ENCODE measurements at regions not wholly inside any gene's neighbourhood (a gene's known extent, or its start where the extent isn't known, plus 50 kb on each side); places are given as distances from the start of the nearest gene placed in this dataset.
A peak's percentile ranks its signal among the peaks of the same experiment; 100 is the strongest.

- Histone ChIP-seq H3K4me2 (ENCODE audit: insufficient read depth, low read length, poor library complexity, severe bottlenecking) (no peak overlapping the region), H2AK5ac (ENCODE audit: low read depth, low read length) (no peak overlapping the region), H2BK5ac (ENCODE audit: low read length) (no peak overlapping the region), H3K36me3 (replicated peaks in 1 of 2; ENCODE audit: control insufficient read depth in 2 of 2, insufficient read depth in 2 of 2, low read length in 2 of 2) (peaks cover 0 to 7% of the 10 kb centered on the region in 2 donors), H2BK120ac (ENCODE audit: low read depth, low read length) (no peak overlapping the region), H4K91ac (ENCODE audit: low read depth, low read length, poor library complexity) (no peak overlapping the region), H3K14ac (ENCODE audit: low read length) (no peak overlapping the region), H3K9me3 (replicated peaks in 1 of 2; ENCODE audit: control insufficient read depth in 2 of 2, insufficient read depth in 1 of 2, low read depth in 1 of 2, low read length in 2 of 2) (peaks cover 0 to under 1% of the 10 kb centered on the region in 2 donors), H3K27ac (replicated peaks; ENCODE audit: low read length) (no peak overlapping the region), H3K4me3 (ENCODE audit: low read length in 2 of 2) (no peak overlapping the region), H4K8ac (ENCODE audit: low read depth, low read length) (no peak overlapping the region), H3K4ac (ENCODE audit: low read length) (no peak overlapping the region), H3K27me3 (ENCODE audit: control insufficient read depth in 3 of 3, insufficient read depth in 3 of 3, low read depth in 1 of 3, low read length in 3 of 3) (peaks cover 0 to 4% (median 0%) of the 10 kb centered on the region in 3 experiments), H3K79me1 (ENCODE audit: low read depth, low read length) (peaks cover 1% of the 10 kb centered on the region), H2AFZ (ENCODE audit: low read length) (peak overlapping the region; percentile 38), H3K9ac (ENCODE audit: low read depth, low read length, poor library complexity) (no peak overlapping the region), H2BK12ac (ENCODE audit: low read length) (no peak overlapping the region), H2BK15ac (ENCODE audit: low read length) (no peak overlapping the region), H3K18ac (ENCODE audit: low read length) (no peak overlapping the region), H3K4me1 (ENCODE audit: control insufficient read depth in 2 of 2, insufficient read depth in 1 of 2, low read depth in 1 of 2, low read length in 2 of 2) (peaks cover 4 to 7% of the 10 kb centered on the region in 2 donors), H3K23ac (ENCODE audit: low read depth, low read length, poor library complexity) (no peak overlapping the region)
- no peak for DNase-seq (ENCODE audit: low spot score)
- WGBS, 2 donors (ENCODE audit: extremely low coverage in 2 of 2, insufficient read length in 2 of 2, insufficient replicate concordance in 1 of 2): no CpG with 5 or more reads among the region's 5 CpGs
These were observed 294.2 kb upstream of the DMRT1 start for GRCh38 chr9:547314-547713.

- H3K18ac ChIP-seq (ENCODE audit: low read length): no peak overlapping the region
- peaks cover 0 to 4% (median 0%) of the 10 kb centered on the region in 3 experiments for H3K27me3 ChIP-seq (ENCODE audit: control insufficient read depth in 3 of 3, insufficient read depth in 3 of 3, low read depth in 1 of 3, low read length in 3 of 3)
- no peak overlapping the region for H2BK120ac ChIP-seq (ENCODE audit: low read depth, low read length)
- no peak overlapping the region for H3K23ac ChIP-seq (ENCODE audit: low read depth, low read length, poor library complexity)
- no peak overlapping the region for H2BK12ac ChIP-seq (ENCODE audit: low read length)
- H3K14ac ChIP-seq (ENCODE audit: low read length): no peak overlapping the region
- no peak overlapping the region for H2BK5ac ChIP-seq (ENCODE audit: low read length)
- H3K4me2 ChIP-seq (ENCODE audit: insufficient read depth, low read length, poor library complexity, severe bottlenecking): no peak overlapping the region
- H4K91ac ChIP-seq (ENCODE audit: low read depth, low read length, poor library complexity): no peak overlapping the region
- no peak overlapping the region for H3K9ac ChIP-seq (ENCODE audit: low read depth, low read length, poor library complexity)
- H3K4ac ChIP-seq (ENCODE audit: low read length): no peak overlapping the region
- no peak overlapping the region for H2AFZ ChIP-seq (ENCODE audit: low read length)
- H4K8ac ChIP-seq (ENCODE audit: low read depth, low read length): no peak overlapping the region
- H2AK5ac ChIP-seq (ENCODE audit: low read depth, low read length): no peak overlapping the region
- H3K9me3 ChIP-seq (replicated peaks in 1 of 2; ENCODE audit: control insufficient read depth in 2 of 2, insufficient read depth in 1 of 2, low read depth in 1 of 2, low read length in 2 of 2): no peaks in the 10 kb centered on the region
- H2BK15ac ChIP-seq (ENCODE audit: low read length): no peak overlapping the region
- DNase-seq (ENCODE audit: low spot score): no peak
- no peak overlapping the region for H3K27ac ChIP-seq (replicated peaks; ENCODE audit: low read length)
- no peak overlapping the region for H3K4me3 ChIP-seq (ENCODE audit: low read length in 2 of 2)
- no CpG with 5 or more reads among the region's 12 CpGs for WGBS, 2 donors (ENCODE audit: extremely low coverage in 2 of 2, insufficient read length in 2 of 2, insufficient replicate concordance in 1 of 2)
- peaks cover 4 to 7% of the 10 kb centered on the region in 2 donors for H3K4me1 ChIP-seq (ENCODE audit: control insufficient read depth in 2 of 2, insufficient read depth in 1 of 2, low read depth in 1 of 2, low read length in 2 of 2)
- no peaks in the 10 kb centered on the region for H3K79me1 ChIP-seq (ENCODE audit: low read depth, low read length)
- peaks cover 0 to 7% of the 10 kb centered on the region in 2 donors for H3K36me3 ChIP-seq (replicated peaks in 1 of 2; ENCODE audit: control insufficient read depth in 2 of 2, insufficient read depth in 2 of 2, low read length in 2 of 2)
These were observed 292.0 kb upstream of the DMRT1 start for GRCh38 chr9:549455-549997.

DNA sequence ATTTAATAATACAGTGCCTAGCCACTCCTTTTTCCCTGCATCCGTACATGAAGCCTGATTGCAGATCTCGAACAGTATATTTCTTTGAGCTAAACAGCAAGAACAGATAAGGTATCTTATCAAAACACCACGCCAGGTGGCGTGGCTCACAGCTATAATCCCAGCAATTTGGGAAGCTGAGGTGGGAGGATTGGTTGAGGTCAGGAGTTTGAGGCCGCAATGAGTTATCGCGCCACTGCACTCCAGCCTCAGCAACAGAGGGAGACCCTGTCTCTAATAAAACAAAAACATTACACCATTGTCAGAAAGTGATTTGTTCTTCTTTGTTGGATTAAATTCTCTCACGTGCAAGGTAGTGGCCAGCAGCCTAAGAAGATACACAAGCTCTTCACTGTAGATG, 291.2 kb upstream of the DMRT1 start:
- no peak overlapping the region for H2AK5ac ChIP-seq (ENCODE audit: low read depth, low read length)
- no peaks in the 10 kb centered on the region for H3K79me1 ChIP-seq (ENCODE audit: low read depth, low read length)
- no peak overlapping the region for H2BK5ac ChIP-seq (ENCODE audit: low read length)
- no peak overlapping the region for H2BK12ac ChIP-seq (ENCODE audit: low read length)
- H4K91ac ChIP-seq (ENCODE audit: low read depth, low read length, poor library complexity): no peak overlapping the region
- H3K27ac ChIP-seq (replicated peaks; ENCODE audit: low read length): no peak overlapping the region
- no peak overlapping the region for H2AFZ ChIP-seq (ENCODE audit: low read length)
- H3K4me2 ChIP-seq (ENCODE audit: insufficient read depth, low read length, poor library complexity, severe bottlenecking): no peak overlapping the region
- H3K9ac ChIP-seq (ENCODE audit: low read depth, low read length, poor library complexity): no peak overlapping the region
- no peak overlapping the region for H4K8ac ChIP-seq (ENCODE audit: low read depth, low read length)
- no peak overlapping the region for H3K4ac ChIP-seq (ENCODE audit: low read length)
- H3K4me1 ChIP-seq (ENCODE audit: control insufficient read depth in 2 of 2, insufficient read depth in 1 of 2, low read depth in 1 of 2, low read length in 2 of 2): peaks cover 4 to 7% of the 10 kb centered on the region in 2 donors
- H3K14ac ChIP-seq (ENCODE audit: low read length): no peak overlapping the region
- no CpG with 5 or more reads among the region's 8 CpGs for WGBS, 2 donors (ENCODE audit: extremely low coverage in 2 of 2, insufficient read length in 2 of 2, insufficient replicate concordance in 1 of 2)
- no peak overlapping the region for H3K23ac ChIP-seq (ENCODE audit: low read depth, low read length, poor library complexity)
- H3K36me3 ChIP-seq (replicated peaks in 1 of 2; ENCODE audit: control insufficient read depth in 2 of 2, insufficient read depth in 2 of 2, low read length in 2 of 2): peaks cover 0 to 7% of the 10 kb centered on the region in 2 donors
- peaks cover 0 to 4% (median 0%) of the 10 kb centered on the region in 3 experiments for H3K27me3 ChIP-seq (ENCODE audit: control insufficient read depth in 3 of 3, insufficient read depth in 3 of 3, low read depth in 1 of 3, low read length in 3 of 3)
- no peaks in the 10 kb centered on the region for H3K9me3 ChIP-seq (replicated peaks in 1 of 2; ENCODE audit: control insufficient read depth in 2 of 2, insufficient read depth in 1 of 2, low read depth in 1 of 2, low read length in 2 of 2)
- H3K18ac ChIP-seq (ENCODE audit: low read length): no peak overlapping the region
- no peak overlapping the region for H3K4me3 ChIP-seq (ENCODE audit: low read length in 2 of 2)
- no peak overlapping the region for H2BK15ac ChIP-seq (ENCODE audit: low read length)
- no peak overlapping the region for H2BK120ac ChIP-seq (ENCODE audit: low read depth, low read length)
- DNase-seq (ENCODE audit: low spot score): no peak

- no peak overlapping the region for H3K4me2 ChIP-seq (ENCODE audit: insufficient read depth, low read length, poor library complexity, severe bottlenecking)
- no peaks in the 10 kb centered on the region for H3K9me3 ChIP-seq (replicated peaks in 1 of 2; ENCODE audit: control insufficient read depth in 2 of 2, insufficient read depth in 1 of 2, low read depth in 1 of 2, low read length in 2 of 2)
- no peak overlapping the region for H2AK5ac ChIP-seq (ENCODE audit: low read depth, low read length)
- no peak overlapping the region for H3K18ac ChIP-seq (ENCODE audit: low read length)
- peaks cover 1 to 3% of the 10 kb centered on the region in 2 donors for H3K4me1 ChIP-seq (ENCODE audit: control insufficient read depth in 2 of 2, insufficient read depth in 1 of 2, low read depth in 1 of 2, low read length in 2 of 2)
- H3K9ac ChIP-seq (ENCODE audit: low read depth, low read length, poor library complexity): no peak overlapping the region
- H3K79me1 ChIP-seq (ENCODE audit: low read depth, low read length): no peaks in the 10 kb centered on the region
- no peak overlapping the region for H3K4me3 ChIP-seq (ENCODE audit: low read length in 2 of 2)
- no peak overlapping the region for H3K14ac ChIP-seq (ENCODE audit: low read length)
- no peak for DNase-seq (ENCODE audit: low spot score)
- no peak overlapping the region for H4K8ac ChIP-seq (ENCODE audit: low read depth, low read length)
- no peaks in the 10 kb centered on the region for H3K27me3 ChIP-seq (ENCODE audit: control insufficient read depth in 3 of 3, insufficient read depth in 3 of 3, low read depth in 1 of 3, low read length in 3 of 3)
- no peak overlapping the region for H3K27ac ChIP-seq (replicated peaks; ENCODE audit: low read length)
- H2BK15ac ChIP-seq (ENCODE audit: low read length): no peak overlapping the region
- H2AFZ ChIP-seq (ENCODE audit: low read length): no peak overlapping the region
- H3K23ac ChIP-seq (ENCODE audit: low read depth, low read length, poor library complexity): no peak overlapping the region
- H2BK5ac ChIP-seq (ENCODE audit: low read length): no peak overlapping the region
- peaks cover 0 to 7% of the 10 kb centered on the region in 2 donors for H3K36me3 ChIP-seq (replicated peaks in 1 of 2; ENCODE audit: control insufficient read depth in 2 of 2, insufficient read depth in 2 of 2, low read length in 2 of 2)
- no peak overlapping the region for H2BK12ac ChIP-seq (ENCODE audit: low read length)
- no CpG with 5 or more reads among the region's 12 CpGs for WGBS, 2 donors (ENCODE audit: extremely low coverage in 2 of 2, insufficient read length in 2 of 2, insufficient replicate concordance in 1 of 2)
- no peak overlapping the region for H2BK120ac ChIP-seq (ENCODE audit: low read depth, low read length)
- no peak overlapping the region for H4K91ac ChIP-seq (ENCODE audit: low read depth, low read length, poor library complexity)
- no peak overlapping the region for H3K4ac ChIP-seq (ENCODE audit: low read length)
These were observed 289.2 kb upstream of the DMRT1 start for GRCh38 chr9:551986-552929.

All from neuronal stem cell (in vitro differentiated cells).